Neural progenitor cell (in vitro differentiated cells): ENCODE measurements at regions not wholly inside any gene's neighbourhood (a gene's known extent, or its start where the extent isn't known, plus 50 kb on each side); places are given as distances from the start of the nearest gene placed in this dataset.

Source experiments
- CTCF ChIP-seq: fragments of 200-600 bp; sonication (generic); IDR thresholded peaks from 2 replicates; pipeline ENCODE4 v1.5.1; 2017; ENCODE audit warnings: antibody characterized with exemption, mild to moderate bottlenecking
- EZH2 ChIP-seq: fragments of 200-600 bp; sonication (generic); IDR thresholded peaks from 2 replicates; pipeline ENCODE4 v1.6.1; 2017; ENCODE audit warnings: antibody characterized with exemption, mild to moderate bottlenecking, moderate library complexity

DNA sequence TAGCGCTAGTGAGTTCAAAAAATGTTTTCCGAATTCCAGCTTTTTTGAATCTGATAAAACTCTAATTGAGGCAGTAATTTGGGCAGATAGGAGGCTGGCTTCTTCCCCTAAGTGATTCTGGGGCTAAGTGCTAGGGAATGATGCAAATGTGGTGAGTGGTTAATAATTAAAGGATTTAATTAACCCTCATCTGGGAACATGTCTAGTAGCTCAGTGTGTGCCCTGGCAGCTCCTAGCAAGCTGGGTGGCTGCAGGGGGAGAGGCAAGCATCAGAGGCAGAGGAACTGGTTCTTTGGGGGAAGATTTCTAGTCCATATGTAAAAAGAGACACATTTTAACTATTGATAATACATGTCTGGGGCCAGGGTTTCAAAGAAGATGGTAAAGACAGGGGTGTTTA lies 354.5 kb downstream of the WDR11 start:
- TF ChIP-seq CTCF: no peak
- no peak for TF ChIP-seq EZH2
